LNCaP clone FGC (cell line): ENCODE measurements at regions not wholly inside any gene's neighbourhood (a gene's known extent, or its start where the extent isn't known, plus 50 kb on each side); places are given as distances from the start of the nearest gene placed in this dataset.

Source experiments
- DNase-seq: peaks from one replicate; pipeline ENCODE4 v3.0.0-alpha.2; 2011; ENCODE audit warnings: low read depth
- H3K4me3 ChIP-seq: 2 replicates; pipeline ENCODE4 v1.5.1; 2011; ENCODE audit warnings: mild to moderate bottlenecking, low read depth, low read length, control low read depth
- CTCF ChIP-seq: IDR thresholded peaks from 2 replicates; pipeline ENCODE4 v1.5.1; 2012; ENCODE audit warnings: mild to moderate bottlenecking; ENCODE audit not compliant: control insufficient read depth, insufficient read depth; ENCODE audit errors: extremely low read depth

GRCh38 chr5:145483212-145483611, 351.9 kb downstream of the PRELID2 start:
- TF ChIP-seq CTCF, result no peak
- no peak overlapping the region for H3K4me3 ChIP-seq
- no peak for DNase-seq

- TF ChIP-seq CTCF, result no peak
- DNase-seq, result no peak
- no peak overlapping the region for H3K4me3 ChIP-seq
Observed at GRCh38 chr5:145479857-145480256, 355.3 kb downstream of the PRELID2 start.

GRCh38 chr5:145479271-145479670, 355.9 kb downstream of the PRELID2 start:
- DNase-seq, result no peak
- TF ChIP-seq CTCF, result no peak
- no peak overlapping the region for H3K4me3 ChIP-seq

GRCh38 chr5:145478651-145479050, 356.5 kb downstream of the PRELID2 start:
- no peak for TF ChIP-seq CTCF
- no peak for DNase-seq
- no peak overlapping the region for H3K4me3 ChIP-seq

GRCh38 chr5:145473042-145473642, 362.0 kb downstream of the PRELID2 start:
- DNase-seq, result no peak
- TF ChIP-seq CTCF, result no peak
- no peak overlapping the region for H3K4me3 ChIP-seq

GRCh38 chr5:145471831-145472612, 363.1 kb downstream of the PRELID2 start:
- no peak for DNase-seq
- no peak overlapping the region for H3K4me3 ChIP-seq
- TF ChIP-seq CTCF, result no peak
